ENCODE measurements at regions not wholly inside any gene's neighbourhood (a gene's known extent, or its start where the extent isn't known, plus 50 kb on each side); places are given as distances from the start of the nearest gene placed in this dataset.

GRCh38 chr10:128863411-128863810 is 603.6 kb upstream of the MGMT start:
- H3K27me3 ChIP-seq: no peaks in the 10 kb centered on the region
- intact Hi-C loops (cut with DNase I): no loop called here
- no peaks in the 10 kb centered on the region for H3K4me1 ChIP-seq
- H3K9me3 ChIP-seq: no peaks in the 10 kb centered on the region
- no peak overlapping the region for H3K4me3 ChIP-seq
- no peak for TF ChIP-seq POLR2AphosphoS5 (IDR thresholded peaks at IDR 0.05; ENCODE audit: insufficient read depth in 1 of 2, low read depth in 1 of 2)
- TF ChIP-seq CTCF (IDR thresholded peaks at IDR 0.05): no peak
- no peak for TF ChIP-seq POLR2A (IDR thresholded peaks at IDR 0.05)
- DNase-seq (ENCODE audit: extremely low spot score in 2 of 2): no peak
- H3K36me3 ChIP-seq: no peaks in the 10 kb centered on the region
- no peak overlapping the region for H3K27ac ChIP-seq

GRCh38 chr10:128863823-128864405 is 603.1 kb upstream of the MGMT start:
- DNase-seq (ENCODE audit: extremely low spot score in 2 of 2): no peak
- Histone ChIP-seq H3K36me3 (no peaks in the 10 kb centered on the region), H3K4me3 (no peak overlapping the region), H3K9me3 (no peaks in the 10 kb centered on the region), H3K4me1 (no peaks in the 10 kb centered on the region), H3K27ac (no peak overlapping the region), H3K27me3 (no peaks in the 10 kb centered on the region)
- TF ChIP-seq CTCF (IDR thresholded peaks at IDR 0.05): no peak
- no peak for TF ChIP-seq POLR2AphosphoS5 (IDR thresholded peaks at IDR 0.05; ENCODE audit: insufficient read depth in 1 of 2, low read depth in 1 of 2)
- no peak for TF ChIP-seq POLR2A (IDR thresholded peaks at IDR 0.05)
- intact Hi-C loops (cut with DNase I): no loop called here

- H3K27ac ChIP-seq: no peak overlapping the region
- peak in 1 of 2 donors; percentile 91 for DNase-seq (ENCODE audit: extremely low spot score in 2 of 2)
- no peaks in the 10 kb centered on the region for H3K9me3 ChIP-seq
- no peaks in the 10 kb centered on the region for H3K4me1 ChIP-seq
- H3K4me3 ChIP-seq: no peak overlapping the region
- TF ChIP-seq POLR2A (IDR thresholded peaks at IDR 0.05) (no peak), POLR2AphosphoS5 (IDR thresholded peaks at IDR 0.05; ENCODE audit: insufficient read depth in 1 of 2, low read depth in 1 of 2) (no peak), CTCF (IDR thresholded peaks at IDR 0.05) (no peak)
- intact Hi-C loops (cut with DNase I): no loop called here
- H3K36me3 ChIP-seq: no peaks in the 10 kb centered on the region
- H3K27me3 ChIP-seq: no peaks in the 10 kb centered on the region
Observed at GRCh38 chr10:128864554-128865295, 602.3 kb upstream of the MGMT start.

- intact Hi-C loops (cut with DNase I): no loop called here
- no peak overlapping the region for H3K27ac ChIP-seq
- no peaks in the 10 kb centered on the region for H3K9me3 ChIP-seq
- H3K4me1 ChIP-seq: no peaks in the 10 kb centered on the region
- H3K27me3 ChIP-seq: no peaks in the 10 kb centered on the region
- TF ChIP-seq POLR2AphosphoS5 (IDR thresholded peaks at IDR 0.05; ENCODE audit: insufficient read depth in 1 of 2, low read depth in 1 of 2) (no peak), POLR2A (IDR thresholded peaks at IDR 0.05) (no peak), CTCF (IDR thresholded peaks at IDR 0.05) (no peak)
- DNase-seq (ENCODE audit: extremely low spot score in 2 of 2): peak in 1 of 2 donors; percentile 71
- no peak overlapping the region for H3K4me3 ChIP-seq
- H3K36me3 ChIP-seq: no peaks in the 10 kb centered on the region
Observed at GRCh38 chr10:128865436-128866195, 601.4 kb upstream of the MGMT start.
